ENCODE measurements at regions not wholly inside any gene's neighbourhood (a gene's known extent, or its start where the extent isn't known, plus 50 kb on each side); places are given as distances from the start of the nearest gene placed in this dataset.

GRCh38 chr10:3963191-3963673 lies 178.2 kb upstream of the KLF6 start:
- peak; percentile 46 for DNase-seq (ENCODE audit: low read depth, low spot score)
- Histone ChIP-seq H3K27me3 (ENCODE audit: control insufficient read depth in 2 of 2, insufficient read depth in 2 of 2, low read length in 2 of 2) (no peaks in the 10 kb centered on the region), H3K9me3 (replicated peaks; ENCODE audit: control insufficient read depth, insufficient read depth, low read length) (no peaks in the 10 kb centered on the region), H3K27ac (ENCODE audit: insufficient read depth, low read depth, low read length) (no peak overlapping the region), H3K79me2 (ENCODE audit: control insufficient read depth, insufficient read depth, low read length) (no peaks in the 10 kb centered on the region), H3K4me3 (replicated peaks in 1 of 3; ENCODE audit: insufficient read depth in 1 of 3, low read depth in 1 of 3, low read length in 3 of 3) (no peak overlapping the region), H3K9me1 (replicated peaks; ENCODE audit: control insufficient read depth, extremely low read depth, insufficient read depth, low read length) (no peaks in the 10 kb centered on the region), H4K20me1 (replicated peaks; ENCODE audit: control insufficient read depth, extremely low read depth, insufficient read depth, low read length) (no peaks in the 10 kb centered on the region), H3K36me3 (ENCODE audit: control insufficient read depth in 2 of 2, extremely low read depth in 1 of 2, insufficient read depth in 2 of 2, low read length in 2 of 2) (no peaks in the 10 kb centered on the region), H3K4me1 (ENCODE audit: control insufficient read depth, extremely low read depth, insufficient read depth, low read length) (no peaks in the 10 kb centered on the region), H2AFZ (ENCODE audit: low read depth, low read length) (no peak overlapping the region), H3K9ac (replicated peaks; ENCODE audit: extremely low read depth, insufficient read depth, low read length) (no peak overlapping the region), H3K4me2 (ENCODE audit: insufficient read depth, low read length) (no peak overlapping the region)
- dilution Hi-C loops (cut with MboI; ENCODE audit: extremely low pct_ligation_motif_present, low sequenced_read_pairs) (no loop called here), intact Hi-C loops (cut with micrococcal nuclease) (no loop called here)
- POLR2A ChIA-PET, result interaction anchor here (0.6 kb wide), 1 partner anchor 130 kb away, joined by 3 read pairs; no protein-coding TSS in a partner anchor
- no TSS peak for BruUV-seq (replicated peaks)
- TF ChIP-seq, protein P1, sequence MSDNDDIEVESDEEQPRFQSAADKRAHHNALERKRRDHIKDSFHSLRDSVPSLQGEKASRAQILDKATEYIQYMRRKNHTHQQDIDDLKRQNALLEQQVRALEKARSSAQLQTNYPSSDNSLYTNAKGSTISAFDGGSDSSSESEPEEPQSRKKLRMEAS (IDR thresholded peaks at IDR 0.05; ENCODE audit: insufficient read depth, insufficient read length), result no peak
- TF ChIP-seq EZH2 (IDR thresholded peaks at IDR 0.05; ENCODE audit: borderline replicate concordance, low read depth, low read length, severe bottlenecking), result no peak
- TF ChIP-seq POLR2AphosphoS5 (IDR thresholded peaks at IDR 0.05; ENCODE audit: insufficient read depth, low read depth, low read length), result no peak
- TF ChIP-seq GATA2 (IDR thresholded peaks at IDR 0.05; ENCODE audit: insufficient read depth, insufficient read length, low read depth, low read length), result no peak
- no peak for TF ChIP-seq JUN (IDR thresholded peaks at IDR 0.05; ENCODE audit: borderline replicate concordance, insufficient read depth, insufficient read length, low read depth)
- TF ChIP-seq FOS (IDR thresholded peaks at IDR 0.05; ENCODE audit: borderline replicate concordance, insufficient read depth, low read length), result no peak
- no peak for TF ChIP-seq POLR2A (IDR thresholded peaks at IDR 0.05; ENCODE audit: low read depth, low read length)
- TF ChIP-seq, protein P2, sequence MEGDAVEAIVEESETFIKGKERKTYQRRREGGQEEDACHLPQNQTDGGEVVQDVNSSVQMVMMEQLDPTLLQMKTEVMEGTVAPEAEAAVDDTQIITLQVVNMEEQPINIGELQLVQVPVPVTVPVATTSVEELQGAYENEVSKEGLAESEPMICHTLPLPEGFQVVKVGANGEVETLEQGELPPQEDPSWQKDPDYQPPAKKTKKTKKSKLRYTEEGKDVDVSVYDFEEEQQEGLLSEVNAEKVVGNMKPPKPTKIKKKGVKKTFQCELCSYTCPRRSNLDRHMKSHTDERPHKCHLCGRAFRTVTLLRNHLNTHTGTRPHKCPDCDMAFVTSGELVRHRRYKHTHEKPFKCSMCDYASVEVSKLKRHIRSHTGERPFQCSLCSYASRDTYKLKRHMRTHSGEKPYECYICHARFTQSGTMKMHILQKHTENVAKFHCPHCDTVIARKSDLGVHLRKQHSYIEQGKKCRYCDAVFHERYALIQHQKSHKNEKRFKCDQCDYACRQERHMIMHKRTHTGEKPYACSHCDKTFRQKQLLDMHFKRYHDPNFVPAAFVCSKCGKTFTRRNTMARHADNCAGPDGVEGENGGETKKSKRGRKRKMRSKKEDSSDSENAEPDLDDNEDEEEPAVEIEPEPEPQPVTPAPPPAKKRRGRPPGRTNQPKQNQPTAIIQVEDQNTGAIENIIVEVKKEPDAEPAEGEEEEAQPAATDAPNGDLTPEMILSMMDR (IDR thresholded peaks at IDR 0.05; ENCODE audit: extremely low read depth in 1 of 2, insufficient read depth in 1 of 2, low read depth in 1 of 2, low read length in 2 of 2), result no peak
- FAIRE-seq, result no peak
- CTCF ChIA-PET, result no interaction called here
